SK-N-SH (cell line): ENCODE measurements at regions not wholly inside any gene's neighbourhood (a gene's known extent, or its start where the extent isn't known, plus 50 kb on each side); places are given as distances from the start of the nearest gene placed in this dataset.
A peak's percentile ranks its signal among the peaks of the same experiment; 100 is the strongest.

Experiments used
- CTCF ChIA-PET: fragments of 300-600, 350-600 bp; formaldehyde crosslinking; extraction: SDS; loops from one replicate; lab custom pipeline; 2021; lab: Yijun Ruan, JAX
- POLR2A ChIA-PET: fragments of 350-600 bp; sonication (Branson Sonifier 250); formaldehyde crosslinking; extraction: SDS; loops from one replicate; lab custom pipeline; 2020; ENCODE audit warnings: antibody characterized with exemption, inconsistent platforms; lab: Yijun Ruan, JAX
- DNase-seq: peaks from one replicate; pipeline ENCODE4 v3.0.0; 2012
- H2AFZ ChIP-seq: fragments of 200-600 bp; sonication (generic); 2 replicates; pipeline ENCODE4 v1.8.1; 2016; ENCODE audit warnings: antibody characterized with exemption, mild to moderate bottlenecking, low read depth
- H3F3A ChIP-seq: fragments of 200-600 bp; sonication (generic); replicated peaks from 2 replicates; pipeline ENCODE3; 2016; ENCODE audit warnings: antibody characterized with exemption, mild to moderate bottlenecking; ENCODE audit not compliant: insufficient read depth
- H3K27ac ChIP-seq, 2 experiments: fragments of 200-500 bp in 1 of 2; fragments of 200-600 bp in 1 of 2; sonication (Bioruptor generic) in 1 of 2; sonication (generic), shearing (Covaris generic) in 1 of 2; 2 replicates each; pipeline versions ENCODE4 v1.5.1 to v1.6.1; 2014 to 2016; ENCODE audit warnings: low read depth in 2 of 2, inconsistent platforms in 1 of 2, low read length in 1 of 2, mild to moderate bottlenecking in 1 of 2, mixed read lengths in 1 of 2
- H3K27me3 ChIP-seq: fragments of 200-600 bp; sonication (generic), shearing (Covaris generic); 2 replicates; pipeline ENCODE4 v1.6.1; 2016; ENCODE audit warnings: mixed run types; ENCODE audit not compliant: insufficient read depth
- H3K36me3 ChIP-seq, 2 experiments: fragments of 200-500 bp in 1 of 2; fragments of 200-600 bp in 1 of 2; sonication (Bioruptor generic) in 1 of 2; sonication (generic) in 1 of 2; replicated peaks in 1 of 2; 2 replicates each; pipeline versions ENCODE3 to v1.5.1; 2014 to 2016; ENCODE audit warnings: low read length in 1 of 2, mild to moderate bottlenecking in 1 of 2; ENCODE audit not compliant: insufficient read depth in 2 of 2, control insufficient read depth in 1 of 2
- H3K4me1 ChIP-seq, 2 experiments: fragments of 200-500 bp in 1 of 2; fragments of 200-600 bp in 1 of 2; sonication (Bioruptor generic) in 1 of 2; sonication (generic), shearing (Covaris generic) in 1 of 2; 2 replicates each; pipeline versions ENCODE4 v1.5.1 to v1.6.1; 2014 to 2016; ENCODE audit warnings: low read depth in 1 of 2, low read length in 1 of 2, mixed run types in 1 of 2; ENCODE audit not compliant: insufficient read depth in 2 of 2, control insufficient read depth in 1 of 2
- H3K4me2 ChIP-seq: fragments of 200-600 bp; sonication (generic), shearing (Covaris generic); 2 replicates; pipeline ENCODE4 v1.6.1; 2017; ENCODE audit warnings: mixed run types
- H3K4me3 ChIP-seq, 2 experiments: fragments of 200-500 bp in 1 of 2; fragments of 200-600 bp in 1 of 2; sonication (Bioruptor generic) in 1 of 2; sonication (generic), shearing (Covaris generic) in 1 of 2; 2 replicates each; pipeline versions ENCODE4 v1.5.1 to v1.8.1; 2014 to 2016; ENCODE audit warnings: low read depth in 2 of 2, inconsistent platforms in 1 of 2, low read length in 1 of 2, mild to moderate bottlenecking in 1 of 2, mixed read lengths in 1 of 2, moderate library complexity in 1 of 2
- H3K79me2 ChIP-seq: fragments of 200-600 bp; sonication (generic); 2 replicates; pipeline ENCODE4 v1.8.1; 2017; ENCODE audit warnings: mild to moderate bottlenecking; ENCODE audit not compliant: insufficient read depth
- H3K9ac ChIP-seq: fragments of 200-600 bp; sonication (generic); 2 replicates; pipeline ENCODE4 v1.6.1; 2017; ENCODE audit warnings: mixed run types
- H3K9me2 ChIP-seq: fragments of 200-600 bp; sonication (generic); 2 replicates; pipeline ENCODE4 v1.6.1; 2017; ENCODE audit warnings: mixed run types
- H3K9me3 ChIP-seq: fragments of 200-600 bp; sonication (generic); 2 replicates; pipeline ENCODE4 v1.6.1; 2017; ENCODE audit warnings: mixed run types, mild to moderate bottlenecking, moderate library complexity
- H4K20me1 ChIP-seq: fragments of 200-600 bp; sonication (generic); 2 replicates; pipeline ENCODE4 v1.6.1; 2017; ENCODE audit warnings: mild to moderate bottlenecking, mixed run types; ENCODE audit not compliant: insufficient read depth
- CTCF ChIP-seq: fragments of 200-600 bp; sonication (generic); IDR thresholded peaks from 2 replicates; pipeline ENCODE4 v1.6.1; 2017; ENCODE audit warnings: antibody characterized with exemption, mild to moderate bottlenecking, moderate library complexity
- EP300 ChIP-seq, 2 experiments: IDR thresholded peaks; 2 replicates each; pipeline versions ENCODE4 v1.4.0 to v1.6.1; 2012; ENCODE audit warnings: borderline replicate concordance in 1 of 2, low read depth in 1 of 2, low read length in 1 of 2
- EZH2phosphoT487 ChIP-seq: fragments of 200-600 bp; sonication (generic); IDR thresholded peaks from 2 replicates; pipeline ENCODE4 v1.6.1; 2017; ENCODE audit warnings: low read depth, mixed run types, mild to moderate bottlenecking, antibody characterized with exemption, moderate library complexity, borderline replicate concordance
- GATA2 ChIP-seq: sonication (generic); formaldehyde crosslinking; IDR thresholded peaks from 2 replicates; pipeline ENCODE4 v1.5.0; 2020; ENCODE audit warnings: mild to moderate bottlenecking, missing genetic modification reagents
- MAX ChIP-seq: IDR thresholded peaks from 2 replicates; pipeline ENCODE4 v1.4.0; 2012; ENCODE audit warnings: low read depth
- MEF2A ChIP-seq: IDR thresholded peaks from 2 replicates; pipeline ENCODE4 v1.4.0; 2012; ENCODE audit warnings: low read depth, borderline replicate concordance
- RCOR1 ChIP-seq: fragments of 150-350 bp; IDR thresholded peaks from 2 replicates; pipeline ENCODE4 v1.6.1; 2017; ENCODE audit warnings: antibody characterized with exemption, low read length
- RFX5 ChIP-seq: IDR thresholded peaks from 2 replicates; pipeline ENCODE4 v1.6.1; 2012; ENCODE audit warnings: mild to moderate bottlenecking, improper control_type of control experiment, low read length
- ZBTB33 ChIP-seq: IDR thresholded peaks from 2 replicates; pipeline ENCODE4 v1.4.0; 2012; ENCODE audit warnings: low read depth, borderline replicate concordance
- WGBS: methylation state at CpG from one replicate; pipeline ENCODE4 v1.1.6; 2017; ENCODE audit warnings: low lambda C conversion rate; 5-methylcytosine and 5-hydroxymethylcytosine counted together

GRCh38 chr7:18216270-18216669, 188.6 kb upstream of the PRPS1L1 start:
- no peak for DNase-seq

More at GRCh38 chr7:18216270-18216669, 188.6 kb upstream of the PRPS1L1 start:
- peaks cover 0 to 17% of the 10 kb centered on the region in 2 experiments; a peak in 2 of 4 replicates for H3K4me1 ChIP-seq
- H3K36me3 ChIP-seq = no peaks in the 10 kb centered on the region
- ChIA-PET POLR2A (no interaction called here), CTCF (interaction anchor here (1.3 to 2.9 kb wide), 2 partner anchors 9 to 108 kb away, joined by 3 to 14 read pairs; no protein-coding TSS in a partner anchor)
- no peak overlapping the region for H2AFZ ChIP-seq
- H3K9me2 ChIP-seq = no peaks in the 10 kb centered on the region
- no peaks in the 10 kb centered on the region for H4K20me1 ChIP-seq
- H3K4me2 ChIP-seq = no peak overlapping the region
- H3F3A ChIP-seq = no peaks in the 10 kb centered on the region
- H3K27me3 ChIP-seq = no peaks in the 10 kb centered on the region; the same call in 1 of the 2 replicates
- 45% methylated on average over 2 of the region's 2 CpGs for WGBS
- H3K79me2 ChIP-seq = no peaks in the 10 kb centered on the region
- no peak overlapping the region for H3K4me3 ChIP-seq
- no peak overlapping the region for H3K9ac ChIP-seq
- H3K27ac ChIP-seq = no peak overlapping the region
- TF ChIP-seq EP300 (IDR thresholded peaks at IDR 0.05; ENCODE audit: borderline replicate concordance in 1 of 2, low read depth in 1 of 2, low read length in 1 of 2) (peak in 1 of 2 experiments; percentile 49; a peak in 1 of 4 replicates), MAX (no peak), EZH2phosphoT487 (no peak), MEF2A (no peak), ZBTB33 (no peak), RFX5 (no peak), GATA2 (CRISPR knock-in tag) (peak; percentile 72), RCOR1 (peak; percentile 42; the same call in 1 of the 2 replicates), CTCF (no peak)
- H3K9me3 ChIP-seq = no peaks in the 10 kb centered on the region
